Memory B cell (primary cell): ENCODE measurements at regions not wholly inside any gene's neighbourhood (a gene's known extent, or its start where the extent isn't known, plus 50 kb on each side); places are given as distances from the start of the nearest gene placed in this dataset.

ENCODE experiments used
- ATAC-seq: fragments of 150-1000 bp; cut with Tn5 transposase; 2 replicates; pipeline ENCODE4 v1.10.0; 2021; ENCODE audit warnings: low read depth, mild to moderate bottlenecking, moderate library complexity
- DNase-seq, 2 donors: peaks; one replicate each; pipeline ENCODE4 v3.0.0; 2022; ENCODE audit warnings: low spot score in 2 of 2
- H3K27ac Mint-ChIP-seq: one replicate; pipeline ENCODE4 v1.8.0; 2022; ENCODE audit warnings: mild to moderate bottlenecking, moderate library complexity, mixed read lengths
- H3K27me3 Mint-ChIP-seq: one replicate; pipeline ENCODE4 v1.8.0; 2022; ENCODE audit warnings: mixed read lengths
- H3K36me3 Mint-ChIP-seq: one replicate; pipeline ENCODE4 v1.8.0; 2022; ENCODE audit warnings: mild to moderate bottlenecking, mixed read lengths
- H3K4me1 Mint-ChIP-seq: one replicate; pipeline ENCODE4 v1.8.0; 2022; ENCODE audit warnings: mixed read lengths
- H3K4me3 Mint-ChIP-seq: one replicate; pipeline ENCODE4 v1.8.0; 2022; ENCODE audit warnings: mild to moderate bottlenecking, moderate library complexity, mixed read lengths
- H3K9me3 Mint-ChIP-seq: one replicate; pipeline ENCODE4 v1.8.0; 2022; ENCODE audit warnings: mixed read lengths

- peaks cover 5% of the 10 kb centered on the region for H3K4me1 Mint-ChIP-seq
- no peak overlapping the region for H3K4me3 Mint-ChIP-seq
- peaks cover 20% of the 10 kb centered on the region for H3K27me3 Mint-ChIP-seq
- H3K27ac Mint-ChIP-seq: no peak overlapping the region
- no peak for DNase-seq
- peaks cover 10% of the 10 kb centered on the region for H3K9me3 Mint-ChIP-seq
- ATAC-seq: no peak
- H3K36me3 Mint-ChIP-seq: no peaks in the 10 kb centered on the region
Measured at GRCh38 chr16:85345129-85345639, 232.9 kb upstream of the CIBAR2 start.

GRCh38 chr16:85346404-85347212 is 234.3 kb upstream of the CIBAR2 start:
- Mint-ChIP-seq H3K27ac (no peak overlapping the region), H3K27me3 (peaks cover 20% of the 10 kb centered on the region), H3K36me3 (no peaks in the 10 kb centered on the region), H3K4me1 (peaks cover 5% of the 10 kb centered on the region), H3K9me3 (peaks cover 10% of the 10 kb centered on the region), H3K4me3 (no peak overlapping the region)
- DNase-seq: no peak
- no peak for ATAC-seq

GRCh38 chr16:85347213-85347591 is 234.9 kb upstream of the CIBAR2 start:
- peaks cover 5% of the 10 kb centered on the region for H3K4me1 Mint-ChIP-seq
- H3K4me3 Mint-ChIP-seq: no peak overlapping the region
- H3K9me3 Mint-ChIP-seq: peaks cover 10% of the 10 kb centered on the region
- peaks cover 18% of the 10 kb centered on the region for H3K27me3 Mint-ChIP-seq
- no peak for DNase-seq
- H3K27ac Mint-ChIP-seq: no peak overlapping the region
- no peaks in the 10 kb centered on the region for H3K36me3 Mint-ChIP-seq
- no peak for ATAC-seq

- H3K27ac Mint-ChIP-seq: no peak overlapping the region
- peaks cover 5% of the 10 kb centered on the region for H3K4me1 Mint-ChIP-seq
- no peaks in the 10 kb centered on the region for H3K36me3 Mint-ChIP-seq
- DNase-seq (no peak), ATAC-seq (no peak)
- no peak overlapping the region for H3K4me3 Mint-ChIP-seq
- H3K9me3 Mint-ChIP-seq: peaks cover 10% of the 10 kb centered on the region
- peaks cover 16% of the 10 kb centered on the region for H3K27me3 Mint-ChIP-seq
Measured at GRCh38 chr16:85348065-85348840, 236.0 kb upstream of the CIBAR2 start.

GRCh38 chr16:85348911-85349334 is 236.7 kb upstream of the CIBAR2 start:
- peaks cover 5% of the 10 kb centered on the region for H3K4me1 Mint-ChIP-seq
- DNase-seq (no peak), ATAC-seq (no peak)
- no peak overlapping the region for H3K27ac Mint-ChIP-seq
- no peaks in the 10 kb centered on the region for H3K36me3 Mint-ChIP-seq
- no peak overlapping the region for H3K4me3 Mint-ChIP-seq
- H3K9me3 Mint-ChIP-seq: peaks cover 11% of the 10 kb centered on the region
- peaks cover 15% of the 10 kb centered on the region for H3K27me3 Mint-ChIP-seq

GRCh38 chr16:85349365-85350145 is 237.3 kb upstream of the CIBAR2 start:
- DNase-seq (no peak), ATAC-seq (no peak)
- no peak overlapping the region for H3K4me3 Mint-ChIP-seq
- no peaks in the 10 kb centered on the region for H3K36me3 Mint-ChIP-seq
- H3K27me3 Mint-ChIP-seq: peaks cover 16% of the 10 kb centered on the region
- peaks cover 5% of the 10 kb centered on the region for H3K4me1 Mint-ChIP-seq
- no peak overlapping the region for H3K27ac Mint-ChIP-seq
- H3K9me3 Mint-ChIP-seq: peaks cover 13% of the 10 kb centered on the region

- no peaks in the 10 kb centered on the region for H3K36me3 Mint-ChIP-seq
- peaks cover 16% of the 10 kb centered on the region for H3K27me3 Mint-ChIP-seq
- H3K4me1 Mint-ChIP-seq: peaks cover 5% of the 10 kb centered on the region
- DNase-seq: no peak
- H3K27ac Mint-ChIP-seq: no peak overlapping the region
- ATAC-seq: no peak
- no peak overlapping the region for H3K4me3 Mint-ChIP-seq
- H3K9me3 Mint-ChIP-seq: peaks cover 13% of the 10 kb centered on the region
Measured at GRCh38 chr16:85350146-85350728, 238.0 kb upstream of the CIBAR2 start.

GRCh38 chr16:85350973-85351372 is 238.7 kb upstream of the CIBAR2 start:
- Mint-ChIP-seq H3K4me3 (no peak overlapping the region), H3K9me3 (peaks cover 10% of the 10 kb centered on the region), H3K27me3 (peaks cover 12% of the 10 kb centered on the region), H3K27ac (no peak overlapping the region), H3K4me1 (peaks cover 3% of the 10 kb centered on the region), H3K36me3 (no peaks in the 10 kb centered on the region)
- ATAC-seq: no peak
- no peak for DNase-seq

- no peak overlapping the region for H3K4me3 Mint-ChIP-seq
- H3K27me3 Mint-ChIP-seq: peaks cover 3% of the 10 kb centered on the region
- peaks cover 3% of the 10 kb centered on the region for H3K9me3 Mint-ChIP-seq
- no peaks in the 10 kb centered on the region for H3K36me3 Mint-ChIP-seq
- H3K4me1 Mint-ChIP-seq: no peaks in the 10 kb centered on the region
- DNase-seq (no peak), ATAC-seq (no peak)
- no peak overlapping the region for H3K27ac Mint-ChIP-seq
Measured at GRCh38 chr16:85353013-85353412, 240.7 kb upstream of the CIBAR2 start.

GRCh38 chr16:85353839-85354685 is 241.8 kb upstream of the CIBAR2 start:
- peaks cover 3% of the 10 kb centered on the region for H3K27me3 Mint-ChIP-seq
- ATAC-seq (no peak), DNase-seq (no peak)
- H3K27ac Mint-ChIP-seq: no peak overlapping the region
- peaks cover 3% of the 10 kb centered on the region for H3K9me3 Mint-ChIP-seq
- no peaks in the 10 kb centered on the region for H3K4me1 Mint-ChIP-seq
- no peaks in the 10 kb centered on the region for H3K36me3 Mint-ChIP-seq
- H3K4me3 Mint-ChIP-seq: no peak overlapping the region

GRCh38 chr16:85354686-85355514 is 242.6 kb upstream of the CIBAR2 start:
- H3K27ac Mint-ChIP-seq: no peak overlapping the region
- peaks cover 3% of the 10 kb centered on the region for H3K27me3 Mint-ChIP-seq
- peaks cover 3% of the 10 kb centered on the region for H3K9me3 Mint-ChIP-seq
- no peaks in the 10 kb centered on the region for H3K4me1 Mint-ChIP-seq
- no peak for ATAC-seq
- H3K36me3 Mint-ChIP-seq: no peaks in the 10 kb centered on the region
- DNase-seq: no peak
- H3K4me3 Mint-ChIP-seq: no peak overlapping the region

- H3K27me3 Mint-ChIP-seq: peaks cover 3% of the 10 kb centered on the region
- H3K4me3 Mint-ChIP-seq: no peak overlapping the region
- H3K27ac Mint-ChIP-seq: no peak overlapping the region
- peaks cover 3% of the 10 kb centered on the region for H3K9me3 Mint-ChIP-seq
- no peak for DNase-seq
- H3K4me1 Mint-ChIP-seq: no peaks in the 10 kb centered on the region
- H3K36me3 Mint-ChIP-seq: no peaks in the 10 kb centered on the region
- no peak for ATAC-seq
Measured at GRCh38 chr16:85355515-85355837, 243.2 kb upstream of the CIBAR2 start.
